GM13977 (cell line): ENCODE measurements at regions not wholly inside any gene's neighbourhood (a gene's known extent, or its start where the extent isn't known, plus 50 kb on each side); places are given as distances from the start of the nearest gene placed in this dataset.
"Not testable (repeated sequence)": the region's sequence is repeated elsewhere in the genome, so short reads cannot be mapped to it uniquely, and the experiment has no call there.

Experiments used
- DNase-seq: peaks from one replicate; pipeline ENCODE4 v3.0.0; 2012; ENCODE audit warnings: low spot score
- in situ Hi-C: fragments of 300-500 bp; cut with MboI; formaldehyde crosslinking; loops from one replicate; pipeline ENCODE4 v1.12.0; 2022; ENCODE audit warnings: low sequenced_read_pairs, low pct_unique_long_range_greater_than_20kb, mixed read lengths, inconsistent platforms; ENCODE audit not compliant: unreplicated experiment
- TF ChIP-seq, protein P1 (sequence below): IDR thresholded peaks from 2 replicates; pipeline ENCODE4 v1.5.1; 2012; ENCODE audit warnings: mild to moderate bottlenecking, control low read depth; ENCODE audit not compliant: insufficient read depth; ENCODE audit errors: extremely low read depth, missing control alignments

DNA sequence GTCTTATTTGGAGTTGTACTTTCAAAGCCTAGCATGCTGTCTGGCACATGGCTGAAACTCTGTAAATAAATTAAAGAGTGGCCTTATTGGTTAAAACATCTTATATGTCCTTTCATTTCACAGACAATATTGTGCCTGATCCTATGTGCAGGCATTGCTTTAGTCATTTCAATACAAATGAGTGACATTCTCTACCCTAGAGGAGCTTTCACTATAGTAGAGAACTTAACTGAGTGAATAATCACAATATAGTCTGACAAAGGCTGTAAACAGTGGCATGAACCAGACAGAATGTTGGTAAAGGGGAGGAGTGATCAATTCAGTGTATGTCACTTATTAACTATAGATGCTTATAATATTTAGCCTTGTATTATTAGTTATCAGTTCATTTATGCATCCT is 481.8 kb downstream of the TFAP2B start:
- no peak for DNase-seq
- in situ Hi-C loops = no loop called here
- TF ChIP-seq, protein P1, sequence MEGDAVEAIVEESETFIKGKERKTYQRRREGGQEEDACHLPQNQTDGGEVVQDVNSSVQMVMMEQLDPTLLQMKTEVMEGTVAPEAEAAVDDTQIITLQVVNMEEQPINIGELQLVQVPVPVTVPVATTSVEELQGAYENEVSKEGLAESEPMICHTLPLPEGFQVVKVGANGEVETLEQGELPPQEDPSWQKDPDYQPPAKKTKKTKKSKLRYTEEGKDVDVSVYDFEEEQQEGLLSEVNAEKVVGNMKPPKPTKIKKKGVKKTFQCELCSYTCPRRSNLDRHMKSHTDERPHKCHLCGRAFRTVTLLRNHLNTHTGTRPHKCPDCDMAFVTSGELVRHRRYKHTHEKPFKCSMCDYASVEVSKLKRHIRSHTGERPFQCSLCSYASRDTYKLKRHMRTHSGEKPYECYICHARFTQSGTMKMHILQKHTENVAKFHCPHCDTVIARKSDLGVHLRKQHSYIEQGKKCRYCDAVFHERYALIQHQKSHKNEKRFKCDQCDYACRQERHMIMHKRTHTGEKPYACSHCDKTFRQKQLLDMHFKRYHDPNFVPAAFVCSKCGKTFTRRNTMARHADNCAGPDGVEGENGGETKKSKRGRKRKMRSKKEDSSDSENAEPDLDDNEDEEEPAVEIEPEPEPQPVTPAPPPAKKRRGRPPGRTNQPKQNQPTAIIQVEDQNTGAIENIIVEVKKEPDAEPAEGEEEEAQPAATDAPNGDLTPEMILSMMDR = no peak

DNA sequence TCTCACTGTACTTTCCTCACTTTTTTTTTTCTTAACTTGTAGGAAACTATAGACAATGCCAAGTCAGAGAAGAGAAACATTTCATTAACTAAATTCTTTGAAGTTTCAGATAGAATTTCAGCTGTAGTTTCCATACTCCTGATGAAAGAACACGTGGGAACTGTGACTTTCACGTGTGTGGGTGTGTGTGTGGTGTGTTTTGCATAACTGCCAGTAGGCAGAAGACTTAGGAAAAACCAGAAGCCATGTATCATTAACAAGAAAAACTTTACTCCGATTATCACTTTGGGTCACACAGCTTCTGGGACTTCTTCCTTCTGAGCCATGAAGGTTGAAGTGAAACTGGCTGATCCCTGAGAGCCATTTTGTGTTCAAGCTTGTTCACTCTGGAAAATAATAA is 483.3 kb downstream of the TFAP2B start:
- TF ChIP-seq, protein P1 = no peak
- no peak for DNase-seq
- in situ Hi-C loops = no loop called here

DNA sequence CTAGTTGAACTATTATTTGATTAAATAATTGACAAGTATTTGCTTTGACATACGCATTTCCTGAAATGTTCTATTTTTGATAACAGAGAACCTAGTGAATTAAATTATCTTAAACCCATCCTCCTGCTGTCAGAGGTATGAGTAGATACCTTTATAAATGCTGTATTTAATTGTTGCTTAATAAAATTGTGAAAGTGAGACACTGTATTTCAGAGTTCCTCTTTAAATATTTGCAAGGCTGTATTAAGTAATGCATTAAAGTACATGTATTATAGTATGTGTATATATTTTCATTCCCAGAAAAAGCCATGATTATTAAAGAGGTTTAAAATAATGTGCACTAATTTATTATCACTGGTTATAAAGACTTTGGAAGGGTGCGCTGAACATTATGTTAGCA is 483.8 kb downstream of the TFAP2B start:
- TF ChIP-seq, protein P1 = no peak
- DNase-seq = no peak
- in situ Hi-C loops = no loop called here

DNA sequence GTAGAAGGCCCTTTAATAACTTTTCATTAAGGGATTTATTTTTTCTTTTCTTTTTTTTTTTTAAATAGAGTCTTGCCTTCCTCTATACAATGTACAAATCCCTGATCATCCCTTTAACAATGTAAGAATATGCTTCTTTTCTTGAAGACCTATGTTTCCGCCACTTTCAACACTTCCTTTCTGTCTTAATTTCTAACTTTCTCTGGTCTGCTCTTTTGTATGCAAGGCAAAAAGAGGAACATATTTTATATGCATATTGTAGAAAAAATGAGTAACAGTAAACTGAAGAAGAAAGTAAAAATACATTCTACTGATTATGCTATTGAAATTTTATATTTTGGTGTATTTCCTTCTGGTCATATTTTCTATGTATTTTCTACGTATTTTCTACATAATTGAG is 484.7 kb downstream of the TFAP2B start:
- TF ChIP-seq, protein P1 = no peak
- in situ Hi-C loops = no loop called here
- DNase-seq = no peak

DNA sequence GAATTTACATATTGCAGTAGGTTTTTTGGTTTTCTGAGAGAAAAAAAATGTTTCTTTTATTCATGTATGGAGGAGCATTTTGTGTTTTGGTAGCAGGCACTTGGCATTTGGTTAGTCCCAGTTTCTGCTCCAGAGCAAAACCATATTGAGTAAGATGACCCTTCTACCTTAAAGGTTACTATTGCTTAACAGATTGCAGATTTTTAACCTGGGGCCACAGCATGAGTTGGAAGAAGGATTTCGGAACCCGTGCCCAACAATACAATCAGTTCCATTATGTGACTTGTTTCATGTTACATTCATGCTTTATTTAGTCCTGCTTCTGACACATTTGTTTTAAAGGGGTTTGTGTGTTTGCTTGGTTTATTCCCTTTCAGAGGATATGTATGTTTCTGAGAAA is 496.3 kb downstream of the TFAP2B start:
- TF ChIP-seq, protein P1 = no peak
- no peak for DNase-seq
- in situ Hi-C loops = no loop called here

DNA sequence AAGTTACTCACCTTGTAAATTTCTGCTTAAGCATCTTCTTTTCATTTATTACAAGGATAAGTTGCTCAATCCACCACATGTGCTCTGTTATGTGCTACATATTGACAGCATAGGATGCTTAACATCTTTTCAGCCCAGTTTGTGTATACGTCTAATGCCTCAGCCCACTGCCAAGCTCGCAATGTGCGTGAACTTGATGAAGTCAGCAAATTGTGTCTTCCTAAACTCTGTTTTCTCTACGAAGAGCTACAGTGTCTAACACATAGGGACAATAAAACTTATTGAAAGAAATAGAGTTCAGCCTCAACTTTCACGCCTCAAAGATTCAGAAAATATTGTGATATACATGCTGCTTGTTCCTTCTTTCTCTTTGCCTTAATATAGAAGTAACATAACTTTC is 500.0 kb downstream of the TFAP2B start:
- DNase-seq = no peak
- in situ Hi-C loops = no loop called here
- TF ChIP-seq, protein P1 = no peak

DNA sequence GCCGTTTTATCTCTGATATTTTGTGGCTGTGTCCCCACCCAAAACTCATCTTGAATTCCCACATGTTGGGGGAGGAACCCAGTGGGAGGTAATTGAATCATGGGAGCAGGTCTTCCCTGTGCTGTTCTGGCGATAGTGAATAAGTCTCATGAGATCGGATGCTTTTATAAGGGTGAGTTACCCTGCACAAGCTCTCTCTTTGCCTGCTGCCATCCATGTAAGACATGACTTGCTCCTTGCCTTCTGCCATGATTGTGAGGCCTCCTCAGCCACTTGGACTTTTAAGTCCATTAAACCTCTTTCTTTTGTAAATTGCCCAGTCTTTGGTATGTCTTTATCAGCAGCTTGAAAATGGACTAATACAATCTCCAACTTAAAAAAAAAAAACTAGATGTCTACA is 502.8 kb downstream of the TFAP2B start:
- in situ Hi-C loops, DNase-seq: not testable (repeated sequence)
